H9 (cell line): ENCODE measurements at regions not wholly inside any gene's neighbourhood (a gene's known extent, or its start where the extent isn't known, plus 50 kb on each side); places are given as distances from the start of the nearest gene placed in this dataset.

Source experiments
- DNase-seq: peaks from one replicate; pipeline ENCODE4 v3.0.0-alpha.2; 2017
- H2AFZ ChIP-seq: one replicate; pipeline ENCODE4 v1.6.1; 2013; ENCODE audit warnings: mild to moderate bottlenecking, low read length, control low read depth, moderate library complexity
- H2AK5ac ChIP-seq: 2 replicates; pipeline ENCODE4 v1.6.1; 2013; ENCODE audit warnings: low read length, control low read depth, mixed read lengths; ENCODE audit not compliant: insufficient read length
- H2BK120ac ChIP-seq: one replicate; pipeline ENCODE4 v1.6.1; 2013; ENCODE audit warnings: low read depth, mild to moderate bottlenecking, low read length, control low read depth, inconsistent platforms; ENCODE audit not compliant: poor library complexity, severe bottlenecking
- H2BK12ac ChIP-seq: 2 replicates; pipeline ENCODE4 v1.6.1; 2013; ENCODE audit warnings: low read length, control low read depth, mixed read lengths, low read depth; ENCODE audit not compliant: insufficient read length
- H2BK15ac ChIP-seq: 2 replicates; pipeline ENCODE4 v1.6.1; 2013; ENCODE audit warnings: low read depth, low read length, control low read depth
- H2BK20ac ChIP-seq: one replicate; pipeline ENCODE4 v1.6.1; 2013; ENCODE audit warnings: low read depth, mild to moderate bottlenecking, low read length, control low read depth, inconsistent platforms; ENCODE audit not compliant: poor library complexity, severe bottlenecking
- H2BK5ac ChIP-seq: 2 replicates; pipeline ENCODE4 v1.6.1; 2013; ENCODE audit warnings: low read length, control low read depth, mixed read lengths; ENCODE audit not compliant: insufficient read length
- H3K14ac ChIP-seq: 2 replicates; pipeline ENCODE4 v1.6.1; 2013; ENCODE audit warnings: low read length, control low read depth; ENCODE audit not compliant: insufficient read depth
- H3K18ac ChIP-seq: 2 replicates; pipeline ENCODE4 v1.6.1; 2013; ENCODE audit warnings: low read depth, mild to moderate bottlenecking, mixed read lengths, low read length, control low read depth; ENCODE audit not compliant: insufficient read length
- H3K23ac ChIP-seq: 2 replicates; pipeline ENCODE4 v1.6.1; 2013; ENCODE audit warnings: low read length, control low read depth, mixed read lengths, low read depth; ENCODE audit not compliant: insufficient read length
- H3K23me2 ChIP-seq: 2 replicates; pipeline ENCODE4 v1.6.1; 2013; ENCODE audit warnings: low read depth, mild to moderate bottlenecking, mixed read lengths, low read length, control low read depth; ENCODE audit not compliant: insufficient read length, poor library complexity, severe bottlenecking
- H3K27ac ChIP-seq: 2 replicates; pipeline ENCODE4 v1.5.1; 2013; ENCODE audit warnings: low read length, control low read depth, mixed read lengths, low read depth; ENCODE audit not compliant: insufficient read length
- H3K27me3 ChIP-seq: 2 replicates; pipeline ENCODE4 v1.6.1; 2013; ENCODE audit warnings: low read length, control low read depth, inconsistent platforms; ENCODE audit not compliant: insufficient read depth
- H3K4ac ChIP-seq: 2 replicates; pipeline ENCODE4 v1.6.1; 2013; ENCODE audit warnings: low read depth, mild to moderate bottlenecking, control low read depth, inconsistent platforms, low read length, moderate library complexity
- H3K4me1 ChIP-seq: 2 replicates; pipeline ENCODE4 v1.6.1; 2013; ENCODE audit warnings: low read length, control low read depth, inconsistent platforms; ENCODE audit not compliant: insufficient read depth
- H3K4me2 ChIP-seq: 2 replicates; pipeline ENCODE4 v1.6.1; 2013; ENCODE audit warnings: low read length, control low read depth, mixed read lengths; ENCODE audit not compliant: insufficient read length, insufficient read depth
- H3K56ac ChIP-seq: 2 replicates; pipeline ENCODE4 v1.6.1; 2013; ENCODE audit warnings: low read depth, mild to moderate bottlenecking, mixed read lengths, low read length, control low read depth; ENCODE audit not compliant: insufficient read length
- H3K79me1 ChIP-seq: 2 replicates; pipeline ENCODE4 v1.6.1; 2013; ENCODE audit warnings: low read depth, mild to moderate bottlenecking, moderate library complexity, low read length, control low read depth, inconsistent platforms; ENCODE audit not compliant: insufficient read depth, poor library complexity, severe bottlenecking
- H3K79me2 ChIP-seq: 2 replicates; pipeline ENCODE4 v1.6.1; 2013; ENCODE audit warnings: low read length, control low read depth, inconsistent platforms; ENCODE audit not compliant: insufficient read depth
- H3K9ac ChIP-seq: 2 replicates; pipeline ENCODE4 v1.6.1; 2013; ENCODE audit warnings: low read length, control low read depth, mixed read lengths; ENCODE audit not compliant: insufficient read length; ENCODE audit errors: extremely low read depth
- H3K9me3 ChIP-seq: one replicate; pipeline ENCODE4 v1.6.1; 2013; ENCODE audit warnings: low read depth, low read length, inconsistent platforms; ENCODE audit not compliant: control insufficient read depth
- H3T11ph ChIP-seq: one replicate; pipeline ENCODE4 v1.6.1; 2013; ENCODE audit warnings: mild to moderate bottlenecking, low read length, control low read depth, inconsistent platforms
- H4K20me1 ChIP-seq: one replicate; pipeline ENCODE4 v1.6.1; 2013; ENCODE audit not compliant: control insufficient read depth, insufficient read length, insufficient read depth
- H4K5ac ChIP-seq: 2 replicates; pipeline ENCODE4 v1.6.1; 2013; ENCODE audit warnings: low read depth, mild to moderate bottlenecking, mixed read lengths, low read length, control low read depth; ENCODE audit not compliant: insufficient read length
- H4K8ac ChIP-seq: replicated peaks from 2 replicates; pipeline ENCODE4 v1.6.1; 2013; ENCODE audit warnings: low read length, control low read depth, mixed read lengths, low read depth; ENCODE audit not compliant: insufficient read length
- H4K91ac ChIP-seq: 2 replicates; pipeline ENCODE4 v1.6.1; 2013; ENCODE audit warnings: low read depth, mild to moderate bottlenecking, moderate library complexity, mixed read lengths, low read length, control low read depth; ENCODE audit not compliant: insufficient read length
- H3K27ac Mint-ChIP-seq, 3 experiments: 2 replicates in 2 of 3; 3 replicates in 1 of 3; pipeline ENCODE4 v1.8.0; 2020 to 2021; ENCODE audit warnings: mixed read lengths in 3 of 3, mild to moderate bottlenecking in 1 of 3, moderate library complexity in 1 of 3
- H3K27me3 Mint-ChIP-seq: 2 replicates; pipeline ENCODE4 v1.8.0; 2021; ENCODE audit warnings: low read depth, mild to moderate bottlenecking, moderate library complexity, mixed read lengths
- H3K36me3 Mint-ChIP-seq, 3 experiments: 2 replicates in 2 of 3; 3 replicates in 1 of 3; pipeline ENCODE4 v1.8.0; 2020 to 2021; ENCODE audit warnings: low read depth in 3 of 3, mixed read lengths in 3 of 3; ENCODE audit not compliant: insufficient read depth in 1 of 3
- H3K4me1 Mint-ChIP-seq, 2 experiments: 2 replicates each; pipeline ENCODE4 v1.8.0; 2020; ENCODE audit warnings: mixed read lengths in 2 of 2
- H3K4me3 Mint-ChIP-seq, 2 experiments: 2 replicates in 1 of 2; 3 replicates in 1 of 2; pipeline ENCODE4 v1.8.0; 2020 to 2021; ENCODE audit warnings: mild to moderate bottlenecking in 2 of 2, mixed read lengths in 2 of 2, moderate library complexity in 1 of 2
- H3K9me3 Mint-ChIP-seq, 2 experiments: 2 replicates in 1 of 2; 3 replicates in 1 of 2; pipeline ENCODE4 v1.8.0; 2020; ENCODE audit warnings: mild to moderate bottlenecking in 2 of 2, mixed read lengths in 2 of 2, moderate library complexity in 1 of 2
- WGBS: extraction: QIAGEN DNeasy Blood & Tissue Kit; methylation state at CpG from one replicate; pipeline ENCODE4 v1.1.7; 2013; ENCODE audit warnings: missing lambda C conversion rate, low lambda C conversion rate, mixed read lengths; ENCODE audit not compliant: insufficient read length; ENCODE audit errors: extremely low coverage; 5-methylcytosine and 5-hydroxymethylcytosine counted together
- TF ChIP-seq, protein P1 (sequence below): fragments of 200-600 bp; sonication (generic); conservative IDR thresholded peaks from 3 replicates; pipeline ENCODE4 v1.8.0; 2021; ENCODE audit warnings: antibody characterized with exemption, mild to moderate bottlenecking

DNA sequence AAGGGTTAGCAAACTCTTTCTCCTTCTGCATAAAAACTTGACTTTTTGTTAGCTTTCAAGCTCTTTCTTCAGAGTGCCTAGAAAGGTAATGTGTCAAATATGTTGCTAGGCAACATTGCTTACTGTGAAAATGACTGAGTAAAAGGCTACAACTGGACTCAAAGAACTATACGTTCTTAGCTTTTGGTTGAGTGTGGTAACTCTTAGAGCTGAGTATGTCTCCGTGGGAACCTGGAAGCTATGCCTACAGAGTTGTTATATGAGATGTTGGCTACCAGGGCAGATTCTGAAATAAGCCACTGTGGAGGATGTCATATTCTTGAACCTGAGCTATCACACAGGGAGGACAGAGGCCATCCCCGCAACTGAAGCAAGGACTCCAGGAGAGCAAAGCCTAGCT lies 105.5 kb downstream of the ARL6IP6 start:
- Histone ChIP-seq H3K27me3 (no peaks in the 10 kb centered on the region), H3K23ac (no peak overlapping the region), H3K4me1 (peaks cover 2% of the 10 kb centered on the region; the same call in 1 of the 2 replicates), H3K9ac (no peak overlapping the region), H3K79me1 (no peaks in the 10 kb centered on the region), H2BK12ac (no peak overlapping the region), H3K23me2 (no peaks in the 10 kb centered on the region), H3K27ac (no peak overlapping the region), H4K91ac (no peak overlapping the region), H4K20me1 (no peaks in the 10 kb centered on the region), H2AK5ac (no peak overlapping the region), H2BK120ac (no peak overlapping the region), H3K9me3 (no peaks in the 10 kb centered on the region), H3T11ph (no peak overlapping the region), H3K14ac (no peak overlapping the region), H3K79me2 (no peaks in the 10 kb centered on the region), H3K4me2 (no peak overlapping the region), H2BK20ac (no peak overlapping the region), H3K4ac (no peak overlapping the region), H4K8ac (no peak overlapping the region), H2BK5ac (no peak overlapping the region), H3K18ac (no peak overlapping the region), H2AFZ (no peak overlapping the region), H4K5ac (no peak overlapping the region), H2BK15ac (no peak overlapping the region), H3K56ac (no peak overlapping the region)
- Mint-ChIP-seq H3K4me1 (peaks cover 0 to 12% of the 10 kb centered on the region in 2 experiments; a peak in 3 of 4 replicates), H3K27me3 (no peaks in the 10 kb centered on the region), H3K27ac (no peak overlapping the region; a peak in 1 of 7 replicates), H3K4me3 (no peak overlapping the region), H3K9me3 (no peaks in the 10 kb centered on the region), H3K36me3 (no peaks in the 10 kb centered on the region)
- TF ChIP-seq, protein P1, sequence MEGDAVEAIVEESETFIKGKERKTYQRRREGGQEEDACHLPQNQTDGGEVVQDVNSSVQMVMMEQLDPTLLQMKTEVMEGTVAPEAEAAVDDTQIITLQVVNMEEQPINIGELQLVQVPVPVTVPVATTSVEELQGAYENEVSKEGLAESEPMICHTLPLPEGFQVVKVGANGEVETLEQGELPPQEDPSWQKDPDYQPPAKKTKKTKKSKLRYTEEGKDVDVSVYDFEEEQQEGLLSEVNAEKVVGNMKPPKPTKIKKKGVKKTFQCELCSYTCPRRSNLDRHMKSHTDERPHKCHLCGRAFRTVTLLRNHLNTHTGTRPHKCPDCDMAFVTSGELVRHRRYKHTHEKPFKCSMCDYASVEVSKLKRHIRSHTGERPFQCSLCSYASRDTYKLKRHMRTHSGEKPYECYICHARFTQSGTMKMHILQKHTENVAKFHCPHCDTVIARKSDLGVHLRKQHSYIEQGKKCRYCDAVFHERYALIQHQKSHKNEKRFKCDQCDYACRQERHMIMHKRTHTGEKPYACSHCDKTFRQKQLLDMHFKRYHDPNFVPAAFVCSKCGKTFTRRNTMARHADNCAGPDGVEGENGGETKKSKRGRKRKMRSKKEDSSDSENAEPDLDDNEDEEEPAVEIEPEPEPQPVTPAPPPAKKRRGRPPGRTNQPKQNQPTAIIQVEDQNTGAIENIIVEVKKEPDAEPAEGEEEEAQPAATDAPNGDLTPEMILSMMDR = no peak
- DNase-seq = no peak
- WGBS = no CpG with 5 or more reads among the region's 3 CpGs
